Naive thymus-derived CD8-positive, alpha-beta T cell (primary cell): ENCODE measurements at regions not wholly inside any gene's neighbourhood (a gene's known extent, or its start where the extent isn't known, plus 50 kb on each side); places are given as distances from the start of the nearest gene placed in this dataset.

ENCODE experiments used
- ATAC-seq, 2 donors: fragments of 150-1000 bp; cut with Tn5 transposase in 1 of 2; sonication (Bioruptor Pico), chemical (Tn5 transposase) in 1 of 2; 1 replicate in 1 of 2; 2 replicates in 1 of 2; pipeline ENCODE4 v1.10.0; 2021; ENCODE audit warnings: mild to moderate bottlenecking in 2 of 2, moderate library complexity in 2 of 2
- POLR2A ChIA-PET: fragments of 350-600 bp; sonication (Branson Sonifier 250); formaldehyde crosslinking; loops from one replicate; lab custom pipeline; 2021; ENCODE audit warnings: antibody characterized with exemption; lab: Charles Lee
- DNase-seq, 10 donors: peaks; one replicate each; pipeline versions ENCODE4 v3.0.0 to v3.0.0-alpha.2; 2020 to 2022
- H3K27ac Mint-ChIP-seq, 10 donors: one replicate each; pipeline ENCODE4 v1.8.0; 2020 to 2022; ENCODE audit warnings: mild to moderate bottlenecking in 10 of 10, mixed read lengths in 10 of 10, moderate library complexity in 4 of 10, inconsistent platforms in 1 of 10
- H3K27me3 Mint-ChIP-seq, 5 donors: one replicate each; pipeline ENCODE4 v1.8.0; 2021 to 2022; ENCODE audit warnings: mixed read lengths in 5 of 5
- H3K36me3 Mint-ChIP-seq, 3 donors: one replicate each; pipeline ENCODE4 v1.8.0; 2020 to 2022; ENCODE audit warnings: mixed read lengths in 3 of 3, mild to moderate bottlenecking in 2 of 3, inconsistent platforms in 1 of 3
- H3K4me1 Mint-ChIP-seq, 4 donors: one replicate each; pipeline ENCODE4 v1.8.0; 2021 to 2022; ENCODE audit warnings: mixed read lengths in 4 of 4
- H3K4me3 Mint-ChIP-seq, 10 donors: one replicate each; pipeline ENCODE4 v1.8.0; 2020 to 2022; ENCODE audit warnings: mild to moderate bottlenecking in 10 of 10, mixed read lengths in 10 of 10, moderate library complexity in 6 of 10, inconsistent platforms in 1 of 10
- H3K9me3 Mint-ChIP-seq, 9 donors: one replicate each; pipeline ENCODE4 v1.8.0; 2020 to 2022; ENCODE audit warnings: mixed read lengths in 9 of 9, mild to moderate bottlenecking in 3 of 9, inconsistent platforms in 1 of 9, moderate library complexity in 1 of 9

DNA sequence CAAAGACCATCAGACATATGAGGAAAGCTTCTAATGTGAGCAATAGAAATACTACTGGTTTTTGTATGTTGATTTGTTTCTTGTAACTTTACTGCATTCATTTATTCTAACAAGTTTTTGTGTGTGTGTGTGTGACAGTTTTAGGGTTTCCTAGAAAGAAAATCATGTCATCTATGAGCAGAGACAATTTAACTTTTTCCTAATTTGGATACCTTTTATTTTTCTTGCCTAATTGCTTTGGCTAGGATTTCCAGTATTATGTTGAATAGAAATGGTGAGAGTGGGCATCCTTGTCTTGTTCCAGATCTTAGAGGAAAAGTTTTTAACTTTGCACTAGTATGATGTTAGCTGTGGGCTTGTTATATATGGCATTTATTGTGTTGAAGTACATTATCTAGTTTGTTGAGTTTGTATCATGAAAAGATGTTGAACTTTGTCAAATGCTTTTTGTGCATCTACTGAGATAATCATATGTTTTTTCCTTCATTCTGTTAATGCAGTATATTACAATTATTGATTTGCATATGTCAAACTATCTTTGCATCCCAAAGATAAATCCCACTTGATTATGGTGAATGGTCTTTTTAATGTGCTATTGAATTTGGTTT is 117.3 kb upstream of the CDC42EP3 start:
- POLR2A ChIA-PET: no interaction called here
- H3K9me3 Mint-ChIP-seq: peaks cover 9 to 34% (median 22%) of the 10 kb centered on the region in 9 donors

DNA sequence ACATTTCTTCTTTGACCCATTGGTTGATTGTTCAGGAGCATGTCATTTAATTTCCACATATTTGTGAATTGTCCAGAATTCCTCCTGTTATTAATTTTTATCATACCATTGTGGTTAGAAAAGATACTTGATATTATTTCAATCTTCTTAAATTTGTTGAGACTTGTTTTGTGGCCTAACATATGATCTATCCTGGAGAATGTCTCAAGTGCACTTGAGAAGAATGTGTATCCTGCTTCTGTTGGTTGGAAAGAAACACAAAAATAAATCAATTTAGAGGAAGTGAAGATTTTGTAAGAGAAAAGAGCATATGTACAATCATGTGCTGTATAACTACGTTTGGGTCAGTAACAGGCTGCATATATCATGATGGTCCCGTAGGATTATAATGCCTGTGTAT is 118.6 kb upstream of the CDC42EP3 start:
- Mint-ChIP-seq H3K4me3 (no peak overlapping the region), H3K4me1 (no peaks in the 10 kb centered on the region), H3K36me3 (peaks cover 0 to 37% (median 17%) of the 10 kb centered on the region in 3 donors), H3K27me3 (no peaks in the 10 kb centered on the region), H3K9me3 (peaks cover 9 to 34% (median 22%) of the 10 kb centered on the region in 9 donors), H3K27ac (no peak overlapping the region)
- POLR2A ChIA-PET: no interaction called here
- DNase-seq (no peak), ATAC-seq (no peak)

More for the DNA sequence above, 117.3 kb upstream of the CDC42EP3 start:
- Mint-ChIP-seq H3K4me1 (no peaks in the 10 kb centered on the region), H3K27me3 (no peaks in the 10 kb centered on the region), H3K4me3 (no peak overlapping the region), H3K27ac (no peak overlapping the region), H3K36me3 (peaks cover 0 to 37% (median 17%) of the 10 kb centered on the region in 3 donors)
- no peak for DNase-seq
- no peak for ATAC-seq

DNA sequence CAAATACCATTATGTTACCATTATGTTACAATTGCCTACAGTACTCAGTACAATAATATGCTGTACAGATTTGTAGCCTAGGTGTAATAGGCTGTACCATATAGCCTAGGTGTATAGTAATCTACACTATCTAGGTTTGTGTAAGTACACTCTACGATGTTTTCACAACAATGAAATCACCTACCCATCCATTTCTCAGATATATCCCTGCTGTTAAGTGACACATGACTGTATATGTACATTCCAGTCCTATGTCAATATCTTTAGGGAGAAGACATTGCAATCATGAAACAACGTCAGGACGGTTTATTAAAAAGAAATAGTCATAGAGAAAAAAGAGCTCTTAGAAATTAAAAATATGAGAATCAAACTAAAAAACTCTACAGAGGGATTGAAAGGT is 119.0 kb upstream of the CDC42EP3 start:
- no peaks in the 10 kb centered on the region for H3K27me3 Mint-ChIP-seq
- DNase-seq (no peak), ATAC-seq (no peak)
- H3K4me3 Mint-ChIP-seq: no peak overlapping the region
- H3K27ac Mint-ChIP-seq: no peak overlapping the region
- H3K9me3 Mint-ChIP-seq: peaks cover 9 to 34% (median 22%) of the 10 kb centered on the region in 9 donors
- POLR2A ChIA-PET: no interaction called here
- H3K36me3 Mint-ChIP-seq: peaks cover 0 to 37% (median 17%) of the 10 kb centered on the region in 3 donors
- no peaks in the 10 kb centered on the region for H3K4me1 Mint-ChIP-seq

DNA sequence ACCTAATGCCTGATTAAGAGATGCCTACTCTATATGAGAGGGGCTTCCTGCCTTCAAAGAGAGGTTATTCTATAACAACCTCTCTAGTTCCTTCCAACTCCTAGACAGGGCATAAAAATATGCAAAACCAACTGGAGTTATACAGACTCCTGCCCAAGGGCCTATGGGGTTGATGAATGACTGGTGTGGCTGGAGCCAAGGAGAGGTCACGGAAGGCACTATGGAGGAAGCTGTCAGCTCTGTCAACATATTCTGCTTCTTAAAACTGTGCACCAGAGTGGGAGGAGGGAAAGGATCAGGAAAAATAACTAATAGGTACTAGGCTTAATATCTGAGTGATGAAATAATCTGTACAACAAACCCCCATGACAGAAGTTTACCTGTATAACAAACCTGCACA is 120.9 kb upstream of the CDC42EP3 start:
- H3K9me3 Mint-ChIP-seq: peaks cover 9 to 24% (median 17%) of the 10 kb centered on the region in 9 donors

DNA sequence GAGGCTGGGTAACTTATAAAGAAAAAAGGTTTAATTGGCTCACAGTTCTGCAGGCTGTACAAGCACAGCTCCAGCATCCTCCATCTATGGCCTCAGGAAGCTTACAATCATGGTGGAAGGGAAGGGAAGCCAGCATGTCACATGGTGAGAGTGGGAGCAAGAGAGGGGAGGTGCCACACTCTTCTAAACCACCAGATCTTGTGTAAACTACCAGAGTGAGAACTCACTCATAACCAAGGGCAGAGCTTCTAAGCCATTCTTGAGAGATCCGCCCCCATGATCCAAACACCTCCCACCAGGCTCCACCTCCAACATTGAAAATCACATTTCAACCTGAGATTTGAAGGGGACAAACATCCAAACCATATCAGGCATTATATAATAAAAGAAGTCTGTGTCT is 121.6 kb upstream of the CDC42EP3 start:
- no peaks in the 10 kb centered on the region for H3K27me3 Mint-ChIP-seq
- DNase-seq (no peak), ATAC-seq (no peak)
- H3K9me3 Mint-ChIP-seq: peaks cover 2 to 19% (median 12%) of the 10 kb centered on the region in 9 donors
- H3K36me3 Mint-ChIP-seq: peaks cover 0 to 22% (median 9%) of the 10 kb centered on the region in 3 donors
- no peak overlapping the region for H3K27ac Mint-ChIP-seq
- no peak overlapping the region for H3K4me3 Mint-ChIP-seq
- POLR2A ChIA-PET: no interaction called here
- peaks cover 0 to 1% (median 0%) of the 10 kb centered on the region in 4 donors for H3K4me1 Mint-ChIP-seq

More for the DNA sequence above, 120.9 kb upstream of the CDC42EP3 start:
- ATAC-seq (no peak), DNase-seq (no peak)
- POLR2A ChIA-PET: no interaction called here
- peaks cover 0 to 28% (median 14%) of the 10 kb centered on the region in 3 donors for H3K36me3 Mint-ChIP-seq
- H3K27ac Mint-ChIP-seq: peak overlapping the region in 2 of 10 donors; percentile 15 to 27
- no peak overlapping the region for H3K4me3 Mint-ChIP-seq
- H3K4me1 Mint-ChIP-seq: no peaks in the 10 kb centered on the region
- H3K27me3 Mint-ChIP-seq: no peaks in the 10 kb centered on the region

DNA sequence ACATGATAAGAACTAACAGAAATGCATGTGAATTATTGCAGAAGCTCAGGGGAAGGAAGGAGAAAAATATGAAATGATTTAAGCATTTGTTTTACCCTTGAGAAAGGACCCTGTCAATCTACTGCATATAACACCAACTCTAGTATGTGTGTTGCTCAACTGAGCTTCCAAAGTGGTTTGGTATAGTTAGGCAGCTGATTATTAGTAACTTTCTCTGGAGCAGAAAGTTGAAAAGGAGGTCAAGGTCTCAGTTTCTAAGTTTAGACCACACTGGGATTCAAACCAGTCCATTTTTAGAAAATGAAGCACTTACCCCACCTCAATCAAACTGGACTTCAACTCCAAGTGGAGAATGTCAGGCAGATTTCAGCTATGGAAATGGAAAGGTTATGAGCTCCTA is 123.3 kb upstream of the CDC42EP3 start:
- Mint-ChIP-seq H3K9me3 (peaks cover 0 to 2% (median under 1%) of the 10 kb centered on the region in 9 donors), H3K27ac (no peak overlapping the region), H3K4me3 (no peak overlapping the region), H3K4me1 (peaks cover 0 to 8% (median 0%) of the 10 kb centered on the region in 4 donors), H3K27me3 (no peaks in the 10 kb centered on the region), H3K36me3 (peaks cover 0 to 5% (median 0%) of the 10 kb centered on the region in 3 donors)
- POLR2A ChIA-PET: no interaction called here
- DNase-seq: no peak
- no peak for ATAC-seq

DNA sequence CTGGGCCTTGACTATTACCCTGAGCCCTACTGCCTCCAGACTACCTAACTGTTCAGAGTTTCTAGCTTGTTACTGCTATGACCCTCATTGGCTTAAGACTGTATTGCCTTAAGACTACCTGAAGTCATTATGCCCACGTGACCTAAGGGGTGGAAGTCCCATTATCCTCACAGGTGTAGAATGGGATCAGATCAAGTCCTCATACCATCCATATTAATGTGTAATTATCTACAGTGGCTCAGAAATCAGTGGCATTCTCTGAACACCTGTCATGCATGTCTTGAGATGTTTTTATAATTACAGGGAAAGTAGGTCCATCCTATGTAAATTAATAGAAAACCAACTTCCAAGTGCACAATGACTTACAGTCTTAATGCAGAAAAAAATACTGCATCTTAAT is 124.0 kb upstream of the CDC42EP3 start:
- ATAC-seq (no peak), DNase-seq (no peak)
- POLR2A ChIA-PET: no interaction called here
- H3K36me3 Mint-ChIP-seq: no peaks in the 10 kb centered on the region
- H3K4me3 Mint-ChIP-seq: no peak overlapping the region
- no peak overlapping the region for H3K27ac Mint-ChIP-seq
- peaks cover 0 to 8% (median 0%) of the 10 kb centered on the region in 4 donors for H3K4me1 Mint-ChIP-seq
- H3K9me3 Mint-ChIP-seq: peaks cover 0 to 2% (median 0%) of the 10 kb centered on the region in 9 donors
- H3K27me3 Mint-ChIP-seq: no peaks in the 10 kb centered on the region

DNA sequence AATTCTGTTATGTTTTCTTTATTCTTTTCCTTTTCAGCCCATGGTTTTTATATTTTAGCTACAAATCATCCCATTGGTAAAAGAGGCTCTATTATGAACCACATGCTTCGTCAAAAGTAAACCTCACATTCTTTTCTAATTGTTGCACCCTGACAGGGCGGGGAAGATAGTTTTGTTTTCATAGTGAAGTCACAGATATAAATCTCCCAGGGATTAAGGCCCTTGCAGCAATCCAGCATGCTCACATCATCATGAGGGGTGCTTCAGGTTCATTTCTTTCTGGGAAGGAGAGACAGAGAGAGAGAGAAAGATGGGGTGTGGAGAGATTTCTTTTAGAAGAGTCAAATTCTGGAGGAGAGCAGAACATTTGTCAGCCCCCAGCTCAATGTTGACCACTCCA is 124.5 kb upstream of the CDC42EP3 start:
- no peak for ATAC-seq
- no peak overlapping the region for H3K4me3 Mint-ChIP-seq
- no peaks in the 10 kb centered on the region for H3K9me3 Mint-ChIP-seq
- no peak overlapping the region for H3K27ac Mint-ChIP-seq
- H3K36me3 Mint-ChIP-seq: no peaks in the 10 kb centered on the region
- peaks cover 0 to 8% (median 0%) of the 10 kb centered on the region in 4 donors for H3K4me1 Mint-ChIP-seq
- POLR2A ChIA-PET: no interaction called here
- H3K27me3 Mint-ChIP-seq: no peaks in the 10 kb centered on the region
- DNase-seq: no peak

DNA sequence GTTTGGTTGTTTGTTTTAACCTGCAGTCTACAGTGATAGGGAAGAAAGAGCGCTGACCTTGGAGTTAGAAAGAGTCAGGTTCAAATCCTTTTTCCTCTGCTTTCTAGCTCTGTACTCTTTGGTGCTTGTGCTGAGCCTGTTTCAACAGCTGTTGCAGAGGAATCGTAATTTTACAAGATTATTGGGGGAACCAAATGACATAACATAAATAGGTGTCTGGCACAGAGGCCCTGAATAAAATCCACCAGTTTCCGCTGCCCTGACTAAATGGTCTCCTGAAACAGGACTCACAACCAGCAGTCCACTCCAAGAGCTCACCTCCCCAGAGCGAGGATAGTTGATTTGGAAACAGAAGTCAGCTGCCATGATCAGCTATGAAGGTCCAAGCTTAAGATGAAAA is 125.0 kb upstream of the CDC42EP3 start:
- H3K9me3 Mint-ChIP-seq: no peaks in the 10 kb centered on the region
- H3K27ac Mint-ChIP-seq: peak overlapping the region in 1 of 10 donors; percentile 8
- no peaks in the 10 kb centered on the region for H3K36me3 Mint-ChIP-seq
- H3K27me3 Mint-ChIP-seq: no peaks in the 10 kb centered on the region
- no peak for ATAC-seq
- H3K4me1 Mint-ChIP-seq: peaks cover 0 to 8% (median 0%) of the 10 kb centered on the region in 4 donors
- no peak for DNase-seq
- POLR2A ChIA-PET: no interaction called here
- no peak overlapping the region for H3K4me3 Mint-ChIP-seq

DNA sequence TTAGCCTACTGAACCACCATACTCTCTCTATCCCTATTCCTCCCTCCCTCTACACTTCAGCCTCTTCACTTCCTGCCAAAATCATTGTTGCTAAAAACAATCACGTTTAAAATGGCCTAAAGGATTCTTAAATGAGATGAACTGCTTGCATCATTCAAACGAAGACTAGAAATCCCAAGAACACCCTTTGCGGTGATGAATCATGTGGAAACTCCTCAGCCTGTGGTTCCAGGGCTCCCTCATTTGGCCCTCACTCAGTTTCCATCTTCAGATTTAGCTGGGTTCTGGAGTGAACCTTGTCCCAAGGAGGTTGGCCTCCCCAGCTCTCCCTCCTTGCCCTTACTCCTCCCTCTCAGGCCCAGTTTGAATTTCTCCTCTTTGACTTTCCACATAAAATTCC is 125.6 kb upstream of the CDC42EP3 start:
- no peak overlapping the region for H3K4me3 Mint-ChIP-seq
- H3K36me3 Mint-ChIP-seq: no peaks in the 10 kb centered on the region
- ATAC-seq (no peak), DNase-seq (no peak)
- no peaks in the 10 kb centered on the region for H3K9me3 Mint-ChIP-seq
- peak overlapping the region in 2 of 10 donors; percentile 4 to 20 for H3K27ac Mint-ChIP-seq
- H3K4me1 Mint-ChIP-seq: peaks cover 0 to 8% (median 0%) of the 10 kb centered on the region in 4 donors
- no peaks in the 10 kb centered on the region for H3K27me3 Mint-ChIP-seq
- POLR2A ChIA-PET: no interaction called here

DNA sequence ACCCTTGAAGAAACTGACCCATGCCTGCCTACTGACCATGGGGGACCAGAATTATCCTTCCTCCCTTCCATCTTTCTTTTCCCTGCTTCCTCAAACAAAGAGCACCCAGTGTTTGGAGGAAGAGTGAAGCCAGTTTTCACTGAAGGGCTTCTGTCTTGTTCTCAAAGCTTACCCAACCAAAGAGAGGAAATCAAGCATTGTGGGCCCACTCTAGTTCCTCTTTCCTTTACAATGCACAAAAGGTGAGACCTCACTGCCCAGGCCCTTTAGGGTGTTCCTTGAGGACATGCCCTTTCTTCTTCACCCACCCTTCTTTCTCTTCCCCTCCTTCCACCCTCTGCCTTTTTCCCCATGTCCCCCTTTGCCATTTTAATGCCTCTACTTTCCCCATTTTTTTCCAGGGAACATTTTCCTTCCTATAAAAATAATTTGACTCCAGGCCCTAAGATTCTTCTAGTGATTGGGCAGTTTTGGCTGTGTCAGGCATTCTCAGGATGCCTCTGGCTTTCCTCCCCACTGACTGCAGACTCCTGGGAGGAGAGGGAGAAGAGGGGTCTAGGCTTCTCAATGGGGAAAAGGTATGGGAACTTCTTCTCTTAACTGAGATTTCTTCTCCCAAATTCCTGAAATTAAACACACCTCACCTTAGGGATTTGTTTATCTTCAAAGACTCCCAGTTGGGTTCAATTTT is 126.6 kb upstream of the RMDN2 start:
- POLR2A ChIA-PET: interaction anchor here (0.7 kb wide), 1 partner anchor 17 kb away, joined by 3 read pairs; no protein-coding TSS in a partner anchor
- Mint-ChIP-seq H3K27ac (peak overlapping the region in 2 of 10 donors; percentile 33), H3K36me3 (no peaks in the 10 kb centered on the region), H3K9me3 (no peaks in the 10 kb centered on the region), H3K4me3 (no peak overlapping the region), H3K4me1 (peaks cover 0 to 8% (median 0%) of the 10 kb centered on the region in 4 donors), H3K27me3 (no peaks in the 10 kb centered on the region)
- no peak for ATAC-seq
- DNase-seq: no peak

DNA sequence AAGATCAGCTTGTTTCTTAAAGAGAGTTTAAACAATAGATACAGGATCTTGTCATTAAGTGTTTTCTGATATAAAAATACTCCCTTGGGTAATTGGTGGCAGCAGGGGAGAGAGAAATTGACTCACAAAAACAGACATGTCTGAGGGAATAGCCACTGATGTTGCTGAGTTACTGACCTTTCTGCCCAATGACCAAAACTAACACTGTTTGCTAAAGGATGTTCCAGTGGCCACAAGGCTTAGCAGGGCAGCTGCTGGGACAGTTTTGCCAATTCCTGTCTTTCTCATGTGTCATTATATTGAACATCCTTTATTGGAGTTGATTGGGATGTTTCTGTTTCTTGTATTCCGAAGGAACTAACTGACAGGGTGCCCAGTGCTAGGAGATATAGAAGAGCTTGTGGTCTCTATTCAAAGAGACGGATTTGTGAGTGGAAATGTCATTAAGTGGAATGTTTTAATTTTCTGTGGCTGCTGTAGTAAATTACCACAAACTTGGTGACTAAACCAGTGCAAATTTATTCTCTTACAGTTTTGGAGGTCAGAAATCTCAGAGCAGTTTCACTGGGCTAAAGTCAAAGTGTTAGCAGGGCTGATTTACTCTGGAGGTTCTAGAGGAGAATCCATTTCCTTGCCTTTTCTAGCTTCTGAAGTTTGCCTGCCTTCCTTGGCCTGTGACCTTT is 124.8 kb upstream of the RMDN2 start:
- no peaks in the 10 kb centered on the region for H3K36me3 Mint-ChIP-seq
- H3K4me3 Mint-ChIP-seq: no peak overlapping the region
- no peak overlapping the region for H3K27ac Mint-ChIP-seq
- POLR2A ChIA-PET: no interaction called here
- no peak for ATAC-seq
- DNase-seq: no peak
- H3K27me3 Mint-ChIP-seq: no peaks in the 10 kb centered on the region
- H3K4me1 Mint-ChIP-seq: peaks cover 0 to 8% (median 0%) of the 10 kb centered on the region in 4 donors
- H3K9me3 Mint-ChIP-seq: no peaks in the 10 kb centered on the region

DNA sequence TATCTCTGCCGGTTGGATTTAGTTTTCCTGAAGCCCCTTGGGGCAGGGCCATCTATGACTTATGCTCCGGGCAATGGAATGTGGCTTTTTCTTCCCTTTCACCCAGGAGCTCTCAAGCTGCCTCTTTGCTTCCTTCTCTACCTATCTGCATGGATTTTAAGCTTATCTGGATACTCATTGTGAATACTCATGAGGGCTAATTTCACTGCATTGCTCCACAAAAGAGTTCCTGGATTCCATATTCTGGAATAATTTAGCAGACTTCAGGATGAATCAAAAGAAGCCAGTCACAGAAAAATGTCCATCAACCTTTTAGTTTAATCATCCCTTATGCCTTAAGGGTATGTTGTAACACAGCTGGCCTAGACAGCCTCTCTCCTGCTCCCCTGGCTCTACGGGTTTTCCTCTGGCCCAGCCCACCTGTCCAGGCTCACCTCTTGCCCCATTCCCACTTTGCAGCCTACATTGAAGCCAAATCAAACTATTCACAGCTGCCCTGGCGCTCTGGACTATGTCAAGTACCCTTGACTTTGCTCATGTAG is 122.8 kb upstream of the RMDN2 start:
- H3K4me3 Mint-ChIP-seq: no peak overlapping the region
- POLR2A ChIA-PET: no interaction called here
- peaks cover 0 to 14% (median 2%) of the 10 kb centered on the region in 9 donors for H3K9me3 Mint-ChIP-seq
- H3K27me3 Mint-ChIP-seq: no peaks in the 10 kb centered on the region
- ATAC-seq: no peak
- no peak overlapping the region for H3K27ac Mint-ChIP-seq
- H3K36me3 Mint-ChIP-seq: peaks cover 0 to 11% (median 9%) of the 10 kb centered on the region in 3 donors
- H3K4me1 Mint-ChIP-seq: peaks cover 0 to 8% (median 0%) of the 10 kb centered on the region in 4 donors
- DNase-seq: no peak
